H1 (cell line): ENCODE measurements at regions not wholly inside any gene's neighbourhood (a gene's known extent, or its start where the extent isn't known, plus 50 kb on each side); places are given as distances from the start of the nearest gene placed in this dataset.

Experiments
- CTCF ChIA-PET: fragments of 300-600 bp; sonication (Branson Sonifier 250); formaldehyde crosslinking; loops from one replicate; lab custom pipeline; 2021; ENCODE audit not compliant: partially characterized antibody; lab: Charles Lee
- POLR2A ChIA-PET: fragments of 300-600 bp; sonication (Branson Sonifier 250); formaldehyde crosslinking; loops from one replicate; lab custom pipeline; 2021; ENCODE audit warnings: inconsistent platforms; ENCODE audit not compliant: partially characterized antibody; lab: Charles Lee
- DNase-seq, 2 experiments: peaks; one replicate each; pipeline versions ENCODE4 v3.0.0 to v3.0.0-alpha.2; 2010 to 2022; ENCODE audit warnings: low spot score in 2 of 2, low read depth in 1 of 2, mixed read lengths in 1 of 2
- FAIRE-seq: peaks from 2 replicates; lab custom pipeline; 2011; peaks lifted over from hg19 to GRCh38; lab: Jason Lieb, UNC
- H2AFZ ChIP-seq: 2 replicates; pipeline ENCODE4 v1.8.1; 2012; ENCODE audit warnings: low read length, inconsistent platforms
- H2AK5ac ChIP-seq: 2 replicates; pipeline ENCODE4 v1.6.1; 2013; ENCODE audit warnings: low read depth, low read length
- H2BK120ac ChIP-seq: replicated peaks from 2 replicates; pipeline ENCODE3; 2013; ENCODE audit warnings: low read depth, low read length, inconsistent platforms
- H2BK12ac ChIP-seq: 2 replicates; pipeline ENCODE4 v1.6.1; 2013; ENCODE audit warnings: low read depth, low read length
- H2BK15ac ChIP-seq: 2 replicates; pipeline ENCODE4 v1.6.1; 2013; ENCODE audit warnings: low read length
- H2BK20ac ChIP-seq: 2 replicates; pipeline ENCODE4 v1.6.1; 2013; ENCODE audit warnings: low read length
- H2BK5ac ChIP-seq: 2 replicates; pipeline ENCODE4 v1.6.1; 2013; ENCODE audit warnings: low read depth, low read length
- H3K14ac ChIP-seq: 2 replicates; pipeline ENCODE4 v1.6.1; 2013; ENCODE audit warnings: inconsistent platforms; ENCODE audit not compliant: insufficient read length
- H3K18ac ChIP-seq: 2 replicates; pipeline ENCODE4 v1.6.1; 2013; ENCODE audit warnings: low read length; ENCODE audit errors: extremely low read depth
- H3K23ac ChIP-seq: 2 replicates; pipeline ENCODE4 v1.6.1; 2013; ENCODE audit warnings: inconsistent platforms; ENCODE audit not compliant: insufficient read length
- H3K23me2 ChIP-seq: 2 replicates; pipeline ENCODE4 v1.6.1; 2013; ENCODE audit warnings: low read depth, low read length
- H3K27ac ChIP-seq: 2 replicates; pipeline ENCODE4 v1.6.1; 2011; ENCODE audit warnings: low read depth, low read length, inconsistent platforms
- H3K27me3 ChIP-seq, 4 experiments: replicated peaks in 1 of 4; 1 replicate in 1 of 4; 2 replicates in 3 of 4; pipeline versions ENCODE4 v1.6.1 to v1.8.1; 2011 to 2013; ENCODE audit warnings: low read length in 3 of 4, mild to moderate bottlenecking in 3 of 4, inconsistent platforms in 2 of 4, mixed read lengths in 2 of 4, moderate library complexity in 1 of 4; ENCODE audit not compliant: control insufficient read depth in 3 of 4, insufficient read depth in 3 of 4; ENCODE audit errors: extremely low read depth in 1 of 4
- H3K36me3 ChIP-seq, 4 experiments: 2 replicates each; pipeline versions ENCODE4 v1.6.1 to v1.8.1; 2011 to 2013; ENCODE audit warnings: mild to moderate bottlenecking in 4 of 4, low read length in 3 of 4, moderate library complexity in 2 of 4, control low read depth in 1 of 4, inconsistent platforms in 1 of 4; ENCODE audit not compliant: insufficient read depth in 4 of 4, control insufficient read depth in 2 of 4
- H3K4ac ChIP-seq: replicated peaks from 2 replicates; pipeline ENCODE3; 2013; ENCODE audit warnings: low read length, low read depth, mixed read lengths, inconsistent platforms; ENCODE audit not compliant: insufficient read length
- H3K4me1 ChIP-seq, 4 experiments: replicated peaks in 1 of 4; 1 replicate in 1 of 4; 2 replicates in 3 of 4; pipeline versions ENCODE4 v1.6.1 to v1.8.1; 2011 to 2013; ENCODE audit warnings: low read length in 3 of 4, inconsistent platforms in 2 of 4, mixed read lengths in 1 of 4; ENCODE audit not compliant: insufficient read depth in 4 of 4, control insufficient read depth in 3 of 4
- H3K4me2 ChIP-seq, 2 experiments: 2 replicates each; pipeline versions ENCODE4 v1.6.1 to v1.8.1; 2011 to 2013; ENCODE audit warnings: low read depth in 2 of 2, low read length in 2 of 2, control low read depth in 1 of 2, inconsistent platforms in 1 of 2, mild to moderate bottlenecking in 1 of 2; ENCODE audit not compliant: insufficient read depth in 1 of 2
- H3K4me3 ChIP-seq, 4 experiments: fragments of 200-600, 300-600 bp in 1 of 4; sonication (generic), shearing (Covaris generic), sonication (Bioruptor Twin) in 1 of 4; 2 replicates each; pipeline versions ENCODE4 v1.5.1 to v1.8.1; 2011 to 2016; ENCODE audit warnings: low read length in 4 of 4, low read depth in 3 of 4, control low read depth in 2 of 4, inconsistent platforms in 2 of 4, mild to moderate bottlenecking in 2 of 4, mixed read lengths in 1 of 4, moderate library complexity in 1 of 4; ENCODE audit not compliant: insufficient read depth in 2 of 4; ENCODE audit errors: extremely low read depth in 1 of 4
- H3K56ac ChIP-seq: replicated peaks from 2 replicates; pipeline ENCODE3; 2013; ENCODE audit warnings: low read depth, mild to moderate bottlenecking, mixed read lengths, low read length, inconsistent platforms; ENCODE audit not compliant: insufficient read length
- H3K79me1 ChIP-seq: 2 replicates; pipeline ENCODE4 v1.6.1; 2013; ENCODE audit warnings: low read depth, low read length, control low read depth
- H3K79me2 ChIP-seq, 2 experiments: 2 replicates each; pipeline versions ENCODE4 v1.6.1 to v1.8.1; 2012 to 2013; ENCODE audit warnings: low read length in 2 of 2, mild to moderate bottlenecking in 2 of 2, inconsistent platforms in 1 of 2; ENCODE audit not compliant: insufficient read depth in 2 of 2, control insufficient read depth in 1 of 2
- H3K9ac ChIP-seq, 4 experiments: replicated peaks in 1 of 4; 1 replicate in 1 of 4; 2 replicates in 3 of 4; pipeline versions ENCODE4 v1.6.1 to v1.8.1; 2011 to 2013; ENCODE audit warnings: low read depth in 3 of 4, low read length in 3 of 4, control low read depth in 2 of 4, mild to moderate bottlenecking in 2 of 4, moderate library complexity in 2 of 4, inconsistent platforms in 1 of 4; ENCODE audit errors: extremely low read depth in 1 of 4
- H3K9me3 ChIP-seq, 2 experiments: 2 replicates each; pipeline versions ENCODE4 v1.6.1 to v1.8.1; 2012 to 2013; ENCODE audit warnings: mild to moderate bottlenecking in 2 of 2, moderate library complexity in 2 of 2, control low read depth in 1 of 2, inconsistent platforms in 1 of 2, low read depth in 1 of 2, low read length in 1 of 2, mixed read lengths in 1 of 2; ENCODE audit not compliant: insufficient read depth in 2 of 2
- H4K20me1 ChIP-seq, 2 experiments: replicated peaks in 1 of 2; 2 replicates each; pipeline versions ENCODE3 to v1.8.1; 2011 to 2013; ENCODE audit warnings: inconsistent platforms in 2 of 2, low read length in 2 of 2, mild to moderate bottlenecking in 1 of 2; ENCODE audit not compliant: insufficient read depth in 2 of 2, control insufficient read depth in 1 of 2
- H4K5ac ChIP-seq: 2 replicates; pipeline ENCODE4 v1.6.1; 2013; ENCODE audit warnings: low read length, low read depth, mixed read lengths, inconsistent platforms; ENCODE audit not compliant: insufficient read length
- H4K8ac ChIP-seq: 2 replicates; pipeline ENCODE4 v1.8.0; 2013; ENCODE audit warnings: mild to moderate bottlenecking, moderate library complexity, low read length, inconsistent platforms; ENCODE audit not compliant: insufficient read depth; ENCODE audit errors: extremely low read depth
- H4K91ac ChIP-seq: replicated peaks from 2 replicates; pipeline ENCODE3; 2013; ENCODE audit warnings: low read length, mixed read lengths, inconsistent platforms; ENCODE audit not compliant: insufficient read length
- BACH1 ChIP-seq: IDR thresholded peaks from 2 replicates; pipeline ENCODE4 v1.6.1; 2012; ENCODE audit warnings: low read length, improper control_type of control experiment
- CBX5 ChIP-seq: fragments of 300-800, 300-1000 bp; sonication (generic); IDR thresholded peaks from 2 replicates; pipeline ENCODE4 v1.7.1; 2016; ENCODE audit warnings: antibody characterized with exemption, low read length, low read depth
- CHD1 ChIP-seq: IDR thresholded peaks from 2 replicates; pipeline ENCODE4 v1.6.1; 2012; ENCODE audit warnings: low read depth, low read length, improper control_type of control experiment
- FOSL1 ChIP-seq: IDR thresholded peaks from 2 replicates; pipeline ENCODE4 v1.6.1; 2011; ENCODE audit warnings: mild to moderate bottlenecking, low read depth, low read length, moderate library complexity; ENCODE audit not compliant: insufficient read depth
- HDAC2 ChIP-seq, 2 experiments: fragments of 300-600 bp in 1 of 2; sonication (generic) in 1 of 2; IDR thresholded peaks; 2 replicates each; pipeline ENCODE4 v1.6.1; 2011 to 2012; ENCODE audit warnings: low read depth in 2 of 2, low read length in 2 of 2, mild to moderate bottlenecking in 2 of 2, moderate library complexity in 2 of 2, borderline replicate concordance in 1 of 2, inconsistent platforms in 1 of 2
- KDM5A ChIP-seq: fragments of 200-600 bp; IDR thresholded peaks from 2 replicates; pipeline ENCODE4 v1.7.1; 2012; ENCODE audit warnings: mild to moderate bottlenecking, low read length, inconsistent platforms, mixed read lengths
- PHF8 ChIP-seq: fragments of 200-600 bp; sonication (generic); conservative IDR thresholded peaks from 2 replicates; pipeline ENCODE4 v1.7.1; 2012; ENCODE audit warnings: low read depth, mild to moderate bottlenecking, inconsistent platforms, low read length, moderate library complexity
- RBBP5 ChIP-seq: IDR thresholded peaks from 2 replicates; pipeline ENCODE4 v1.7.1; 2012; ENCODE audit warnings: low read depth, mild to moderate bottlenecking, inconsistent platforms, low read length, moderate library complexity, borderline replicate concordance
- RNF2 ChIP-seq: fragments of 200-900, 300-1000 bp; sonication (generic); IDR thresholded peaks from 2 replicates; pipeline ENCODE4 v1.7.1; 2016; ENCODE audit warnings: borderline replicate concordance, low read depth, mild to moderate bottlenecking, antibody characterized with exemption, low read length; ENCODE audit not compliant: poor library complexity, severe bottlenecking; ENCODE audit errors: missing control alignments
- RXRA ChIP-seq: IDR thresholded peaks from 2 replicates; pipeline ENCODE4 v1.6.1; 2011; ENCODE audit warnings: low read depth, mild to moderate bottlenecking, low read length, moderate library complexity; ENCODE audit not compliant: insufficient read depth
- TAF7 ChIP-seq: optimal IDR thresholded peaks from 2 replicates; pipeline ENCODE3; 2011; ENCODE audit warnings: low read depth, mild to moderate bottlenecking, inconsistent platforms, low read length, moderate library complexity, borderline replicate concordance
- USF2 ChIP-seq: IDR thresholded peaks from 2 replicates; pipeline ENCODE4 v1.6.1; 2011; ENCODE audit warnings: low read length, improper control_type of control experiment
- WGBS, 2 experiments: shearing (Covaris generic) in 1 of 2; methylation state at CpG; one replicate each; pipeline versions ENCODE4 v1.1.6 to v1.1.7; 2013 to 2015; ENCODE audit warnings: low lambda C conversion rate in 2 of 2, mixed read lengths in 2 of 2, inconsistent platforms in 1 of 2, low coverage in 1 of 2, missing lambda C conversion rate in 1 of 2; ENCODE audit not compliant: insufficient replicate concordance in 2 of 2, insufficient coverage in 1 of 2, insufficient read length in 1 of 2; ENCODE audit errors: extremely low coverage in 1 of 2, missing lambda C conversion rate in 1 of 2; 5-methylcytosine and 5-hydroxymethylcytosine counted together

DNA sequence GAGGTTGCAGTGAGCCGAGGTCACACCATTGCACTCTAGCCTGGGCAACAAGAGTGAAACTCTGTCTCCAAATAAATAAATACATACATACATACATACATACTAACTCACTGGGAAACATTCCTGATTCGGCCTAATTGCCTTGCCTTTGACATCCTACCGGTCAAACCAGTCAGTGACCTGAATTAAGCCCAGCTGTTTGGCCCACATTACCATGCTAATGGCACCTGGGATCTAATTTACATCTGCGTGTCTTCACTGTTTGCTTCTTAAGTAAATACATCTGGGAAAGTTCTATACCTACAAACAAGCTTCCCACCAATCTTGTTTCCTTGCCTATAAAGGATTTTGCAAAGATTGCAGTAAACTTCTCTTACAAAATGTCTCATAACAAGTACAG lies 230.2 kb upstream of the ZC3H15 start:
- H3K79me1 ChIP-seq, result no peaks in the 10 kb centered on the region
- H2BK12ac ChIP-seq, result 0 out of 2 replicates have a peak overlapping the region, but pooled peaks have one; percentile 63
- H3K79me2 ChIP-seq, result no peaks in the 10 kb centered on the region
- no peaks in the 10 kb centered on the region for H3K9me3 ChIP-seq
- H3K4me3 ChIP-seq, result peak overlapping the region in 1 of 4 experiments; percentile 44; a peak in 1 of 8 replicates
- no peak overlapping the region for H4K8ac ChIP-seq
- H3K18ac ChIP-seq, result no peak overlapping the region; the same call in 1 of the 2 replicates
- peak overlapping the region; percentile 86 for H4K5ac ChIP-seq
- H2BK120ac ChIP-seq, result no peak overlapping the region
- ChIA-PET CTCF (interaction anchor here (0.6 to 1.8 kb wide), 7 partner anchors 15 to 965 kb away, joined by 3 to 6 read pairs (median 4); partner anchors contain the start of gene FSIP2), POLR2A (no interaction called here)
- H3K4me2 ChIP-seq, result peak overlapping the region; percentile 1 to 53; a peak in 3 of 4 replicates
- FAIRE-seq (peak; percentile 97), DNase-seq (peak; percentile 48 to 73)
- no peak overlapping the region for H2BK20ac ChIP-seq
- WGBS, 2 experiments, result 29% methylated on average over 4 of the region's 4 CpGs; no CpG with 5 or more reads in 1 of the 2 experiments
- H3K23ac ChIP-seq, result no peak overlapping the region
- no peak overlapping the region for H4K91ac ChIP-seq
- H3K4ac ChIP-seq, result no peak overlapping the region
- H3K9ac ChIP-seq, result no peak overlapping the region
- no peaks in the 10 kb centered on the region for H3K27me3 ChIP-seq
- H3K27ac ChIP-seq, result peak overlapping the region; percentile 0; the same call in 1 of the 2 replicates
- peaks cover 0 to 8% (median 2%) of the 10 kb centered on the region in 4 experiments; a peak in 2 of 7 replicates for H3K4me1 ChIP-seq
- no peak overlapping the region for H2AK5ac ChIP-seq
- no peaks in the 10 kb centered on the region for H3K36me3 ChIP-seq
- no peak overlapping the region for H3K14ac ChIP-seq
- H4K20me1 ChIP-seq, result no peaks in the 10 kb centered on the region
- no peak overlapping the region for H3K56ac ChIP-seq
- H2BK5ac ChIP-seq, result no peak overlapping the region
- H2AFZ ChIP-seq, result no peak overlapping the region
- no peaks in the 10 kb centered on the region for H3K23me2 ChIP-seq
- no peak overlapping the region for H2BK15ac ChIP-seq
- TF ChIP-seq FOSL1, result no peak
- peak in 1 of 2 experiments; percentile 9; a peak in 1 of 4 replicates for TF ChIP-seq HDAC2 (IDR thresholded peaks at IDR 0.05; ENCODE audit: borderline replicate concordance in 1 of 2, low read depth in 2 of 2, low read length in 2 of 2)
- no peak for TF ChIP-seq KDM5A
- no peak for TF ChIP-seq RNF2
- no peak for TF ChIP-seq PHF8
- TF ChIP-seq USF2, result no peak
- TF ChIP-seq CHD1, result no peak
- TF ChIP-seq RBBP5, result no peak
- no peak for TF ChIP-seq BACH1
- no peak for TF ChIP-seq CBX5
- TF ChIP-seq RXRA, result no peak
- no peak for TF ChIP-seq TAF7
